ENCODE measurements at regions not wholly inside any gene's neighbourhood (a gene's known extent, or its start where the extent isn't known, plus 50 kb on each side); places are given as distances from the start of the nearest gene placed in this dataset.
"Not testable (repeated sequence)": the region's sequence is repeated elsewhere in the genome, so short reads cannot be mapped to it uniquely, and the experiment has no call there.

GRCh38 chr3:75962054-75962453, 176.7 kb upstream of the ZNF717 start:
- TF ChIP-seq, protein P1, sequence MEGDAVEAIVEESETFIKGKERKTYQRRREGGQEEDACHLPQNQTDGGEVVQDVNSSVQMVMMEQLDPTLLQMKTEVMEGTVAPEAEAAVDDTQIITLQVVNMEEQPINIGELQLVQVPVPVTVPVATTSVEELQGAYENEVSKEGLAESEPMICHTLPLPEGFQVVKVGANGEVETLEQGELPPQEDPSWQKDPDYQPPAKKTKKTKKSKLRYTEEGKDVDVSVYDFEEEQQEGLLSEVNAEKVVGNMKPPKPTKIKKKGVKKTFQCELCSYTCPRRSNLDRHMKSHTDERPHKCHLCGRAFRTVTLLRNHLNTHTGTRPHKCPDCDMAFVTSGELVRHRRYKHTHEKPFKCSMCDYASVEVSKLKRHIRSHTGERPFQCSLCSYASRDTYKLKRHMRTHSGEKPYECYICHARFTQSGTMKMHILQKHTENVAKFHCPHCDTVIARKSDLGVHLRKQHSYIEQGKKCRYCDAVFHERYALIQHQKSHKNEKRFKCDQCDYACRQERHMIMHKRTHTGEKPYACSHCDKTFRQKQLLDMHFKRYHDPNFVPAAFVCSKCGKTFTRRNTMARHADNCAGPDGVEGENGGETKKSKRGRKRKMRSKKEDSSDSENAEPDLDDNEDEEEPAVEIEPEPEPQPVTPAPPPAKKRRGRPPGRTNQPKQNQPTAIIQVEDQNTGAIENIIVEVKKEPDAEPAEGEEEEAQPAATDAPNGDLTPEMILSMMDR (IDR thresholded peaks at IDR 0.05): not testable (repeated sequence)
- not testable (repeated sequence) for TF ChIP-seq POLR2AphosphoS5 (IDR thresholded peaks at IDR 0.05; ENCODE audit: low read depth, low read length); TCF7L2 (IDR thresholded peaks at IDR 0.05; ENCODE audit: low read depth, low read length); REST (IDR thresholded peaks at IDR 0.05; ENCODE audit: insufficient read depth in 1 of 2, low read depth in 2 of 2, low read length in 1 of 2); SIN3A (IDR thresholded peaks at IDR 0.05; ENCODE audit: borderline replicate concordance, insufficient read depth, low read depth, low read length)

Data from Panc1 (cell line).